ENCODE measurements at regions not wholly inside any gene's neighbourhood (a gene's known extent, or its start where the extent isn't known, plus 50 kb on each side); places are given as distances from the start of the nearest gene placed in this dataset.

GRCh38 chr3:190780524-190780923 lies 82.0 kb downstream of the GMNC start:
- no peak for DNase-seq (ENCODE audit: low read depth in 2 of 2)
- TF ChIP-seq CTCF (conservative IDR thresholded peaks at IDR 0.05 in 1 of 2, IDR thresholded peaks at IDR 0.05 in 1 of 2; ENCODE audit: low read depth in 1 of 2, low read length in 2 of 2): no peak
- Histone ChIP-seq H4K20me1 (ENCODE audit: control insufficient read depth, extremely low read depth, insufficient read depth, low read length) (no peaks in the 10 kb centered on the region), H2AFZ (ENCODE audit: low read length) (no peak overlapping the region), H3K9ac (ENCODE audit: insufficient read depth, low read length) (no peak overlapping the region), H3K27me3 (ENCODE audit: control insufficient read depth, insufficient read depth, low read length) (no peaks in the 10 kb centered on the region), H3K27ac (ENCODE audit: insufficient read depth, low read length) (no peak overlapping the region), H3K4me3 (replicated peaks in 1 of 4; ENCODE audit: control extremely low read depth in 1 of 4, insufficient read depth in 1 of 4, low read depth in 3 of 4, low read length in 4 of 4) (no peak overlapping the region), H3K4me2 (ENCODE audit: extremely low read depth, insufficient read depth, low read length) (no peak overlapping the region), H3K4me1 (ENCODE audit: control insufficient read depth, extremely low read depth, insufficient read depth, low read length) (no peaks in the 10 kb centered on the region), H3K9me3 (ENCODE audit: control insufficient read depth, insufficient read depth, low read depth, low read length) (no peaks in the 10 kb centered on the region), H3K79me2 (ENCODE audit: control insufficient read depth, insufficient read depth, low read length) (no peaks in the 10 kb centered on the region), H3K36me3 (ENCODE audit: control insufficient read depth, insufficient read depth, low read length) (no peaks in the 10 kb centered on the region)

- Histone ChIP-seq H3K27me3 (ENCODE audit: control insufficient read depth, insufficient read depth, low read length) (no peaks in the 10 kb centered on the region), H3K9ac (ENCODE audit: insufficient read depth, low read length) (no peak overlapping the region), H3K27ac (ENCODE audit: insufficient read depth, low read length) (no peak overlapping the region), H3K4me1 (ENCODE audit: control insufficient read depth, extremely low read depth, insufficient read depth, low read length) (no peaks in the 10 kb centered on the region), H3K4me3 (replicated peaks in 1 of 4; ENCODE audit: control extremely low read depth in 1 of 4, insufficient read depth in 1 of 4, low read depth in 3 of 4, low read length in 4 of 4) (no peak overlapping the region), H3K4me2 (ENCODE audit: extremely low read depth, insufficient read depth, low read length) (no peak overlapping the region), H3K9me3 (ENCODE audit: control insufficient read depth, insufficient read depth, low read depth, low read length) (no peaks in the 10 kb centered on the region), H3K79me2 (ENCODE audit: control insufficient read depth, insufficient read depth, low read length) (no peaks in the 10 kb centered on the region), H2AFZ (ENCODE audit: low read length) (no peak overlapping the region), H4K20me1 (ENCODE audit: control insufficient read depth, extremely low read depth, insufficient read depth, low read length) (no peaks in the 10 kb centered on the region), H3K36me3 (ENCODE audit: control insufficient read depth, insufficient read depth, low read length) (no peaks in the 10 kb centered on the region)
- DNase-seq (ENCODE audit: low read depth in 2 of 2): no peak
- no peak for TF ChIP-seq CTCF (conservative IDR thresholded peaks at IDR 0.05 in 1 of 2, IDR thresholded peaks at IDR 0.05 in 1 of 2; ENCODE audit: low read depth in 1 of 2, low read length in 2 of 2)
- TF ChIP-seq EZH2 (IDR thresholded peaks at IDR 0.05; ENCODE audit: low read length, missing control alignments): no peak
These were observed 87.9 kb downstream of the GMNC start for GRCh38 chr3:190774633-190775032.

GRCh38 chr3:190773948-190774347 lies 88.5 kb downstream of the GMNC start:
- no peak overlapping the region for H3K4me3 ChIP-seq (replicated peaks in 1 of 4; ENCODE audit: control extremely low read depth in 1 of 4, insufficient read depth in 1 of 4, low read depth in 3 of 4, low read length in 4 of 4)
- no peak overlapping the region for H3K4me2 ChIP-seq (ENCODE audit: extremely low read depth, insufficient read depth, low read length)
- H3K9me3 ChIP-seq (ENCODE audit: control insufficient read depth, insufficient read depth, low read depth, low read length): no peaks in the 10 kb centered on the region
- no peaks in the 10 kb centered on the region for H3K36me3 ChIP-seq (ENCODE audit: control insufficient read depth, insufficient read depth, low read length)
- DNase-seq (ENCODE audit: low read depth in 2 of 2): no peak
- no peak overlapping the region for H3K9ac ChIP-seq (ENCODE audit: insufficient read depth, low read length)
- H3K27ac ChIP-seq (ENCODE audit: insufficient read depth, low read length): no peak overlapping the region
- H3K4me1 ChIP-seq (ENCODE audit: control insufficient read depth, extremely low read depth, insufficient read depth, low read length): no peaks in the 10 kb centered on the region
- no peaks in the 10 kb centered on the region for H3K27me3 ChIP-seq (ENCODE audit: control insufficient read depth, insufficient read depth, low read length)
- TF ChIP-seq CTCF (conservative IDR thresholded peaks at IDR 0.05 in 1 of 2, IDR thresholded peaks at IDR 0.05 in 1 of 2; ENCODE audit: low read depth in 1 of 2, low read length in 2 of 2) (no peak), EZH2 (IDR thresholded peaks at IDR 0.05; ENCODE audit: low read length, missing control alignments) (no peak)
- no peak overlapping the region for H2AFZ ChIP-seq (ENCODE audit: low read length)
- no peaks in the 10 kb centered on the region for H4K20me1 ChIP-seq (ENCODE audit: control insufficient read depth, extremely low read depth, insufficient read depth, low read length)
- no peaks in the 10 kb centered on the region for H3K79me2 ChIP-seq (ENCODE audit: control insufficient read depth, insufficient read depth, low read length)

All from fibroblast of lung (primary cell).